ENCODE measurements at regions not wholly inside any gene's neighbourhood (a gene's known extent, or its start where the extent isn't known, plus 50 kb on each side); places are given as distances from the start of the nearest gene placed in this dataset.

DNA sequence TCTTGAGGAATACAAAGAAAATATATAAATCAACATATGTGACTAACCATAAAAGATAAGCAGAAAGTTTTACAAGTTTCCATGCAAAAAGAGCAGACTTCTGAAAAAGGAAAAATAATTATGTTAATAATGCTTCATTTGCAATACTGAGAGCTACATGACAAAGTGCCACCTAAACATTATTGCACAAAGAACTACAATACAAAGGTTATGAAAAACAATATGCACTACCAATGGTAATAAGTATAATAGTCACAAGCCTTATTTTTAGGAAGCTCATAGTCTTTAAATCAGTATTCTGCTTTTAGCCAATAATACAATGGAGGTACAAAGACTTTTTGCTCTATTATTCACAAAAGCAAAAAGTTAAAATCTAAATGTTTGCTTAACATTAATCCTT, 411.2 kb downstream of the TLL1 start:
- TF ChIP-seq EZH2 (IDR thresholded peaks at IDR 0.05; ENCODE audit: insufficient read depth, poor library complexity, severe bottlenecking) (no peak), EZH2phosphoT487 (IDR thresholded peaks at IDR 0.05; ENCODE audit: insufficient read depth, low read depth) (no peak)

All from GM23248 (cell line).